GM10266 (cell line): ENCODE measurements at regions not wholly inside any gene's neighbourhood (a gene's known extent, or its start where the extent isn't known, plus 50 kb on each side); places are given as distances from the start of the nearest gene placed in this dataset.

Source experiments
- DNase-seq: peaks from one replicate; pipeline ENCODE4 v3.0.0; 2012; ENCODE audit errors: extremely low spot score
- CTCF ChIP-seq: IDR thresholded peaks from 2 replicates; pipeline ENCODE4 v1.5.1; 2012; ENCODE audit warnings: mild to moderate bottlenecking, low read depth; ENCODE audit not compliant: control insufficient read depth, insufficient read depth; ENCODE audit errors: missing control alignments

GRCh38 chr5:79853676-79854418 lies 137.2 kb downstream of the MTX3 start:
- DNase-seq: no peak
- TF ChIP-seq CTCF: no peak

DNA sequence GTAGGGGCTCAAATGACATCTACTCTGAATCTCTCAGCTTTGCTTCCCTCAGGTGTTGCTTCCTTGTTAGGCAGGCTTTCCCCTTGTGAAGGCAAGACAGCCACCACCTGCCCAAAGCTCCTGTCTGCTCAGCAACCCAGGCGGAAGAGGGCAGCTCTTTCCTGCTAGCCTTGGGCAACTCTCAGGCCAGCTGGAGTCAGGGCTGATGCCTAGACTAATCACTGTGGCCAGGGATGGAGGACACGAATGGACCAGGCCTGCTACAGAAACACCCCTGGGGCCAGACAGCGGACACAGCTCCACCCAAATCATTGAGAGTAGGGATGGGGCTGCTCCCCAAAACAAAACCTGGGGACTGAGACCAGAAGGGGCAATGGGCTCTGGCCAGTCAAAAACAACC lies 138.0 kb downstream of the MTX3 start:
- no peak for TF ChIP-seq CTCF
- DNase-seq: no peak

DNA sequence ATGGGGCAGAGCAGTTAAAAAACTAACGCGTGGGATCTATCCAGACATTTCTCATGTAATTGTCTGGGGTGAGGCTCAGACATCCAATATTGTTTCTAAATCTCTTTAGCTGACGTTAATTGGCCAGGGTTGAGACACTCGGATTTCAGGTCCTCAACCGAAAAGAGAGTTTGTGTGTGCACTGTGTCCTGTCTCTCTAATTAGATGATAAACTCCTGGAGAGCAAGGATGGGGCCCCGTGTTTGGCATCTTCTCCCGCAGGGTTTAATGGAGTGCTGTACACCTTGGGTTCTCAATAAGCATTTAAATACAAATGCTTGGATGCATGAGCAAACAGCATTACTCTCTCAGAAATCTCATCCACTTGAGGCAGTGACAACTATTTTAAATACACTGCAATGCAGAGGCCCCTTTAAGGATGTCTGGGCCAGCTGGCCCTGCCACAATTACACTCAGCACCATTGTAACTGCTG lies 139.6 kb downstream of the MTX3 start:
- no peak for DNase-seq
- no peak for TF ChIP-seq CTCF

GRCh38 chr5:79850941-79851340 lies 140.1 kb downstream of the MTX3 start:
- no peak for TF ChIP-seq CTCF
- DNase-seq: no peak

DNA sequence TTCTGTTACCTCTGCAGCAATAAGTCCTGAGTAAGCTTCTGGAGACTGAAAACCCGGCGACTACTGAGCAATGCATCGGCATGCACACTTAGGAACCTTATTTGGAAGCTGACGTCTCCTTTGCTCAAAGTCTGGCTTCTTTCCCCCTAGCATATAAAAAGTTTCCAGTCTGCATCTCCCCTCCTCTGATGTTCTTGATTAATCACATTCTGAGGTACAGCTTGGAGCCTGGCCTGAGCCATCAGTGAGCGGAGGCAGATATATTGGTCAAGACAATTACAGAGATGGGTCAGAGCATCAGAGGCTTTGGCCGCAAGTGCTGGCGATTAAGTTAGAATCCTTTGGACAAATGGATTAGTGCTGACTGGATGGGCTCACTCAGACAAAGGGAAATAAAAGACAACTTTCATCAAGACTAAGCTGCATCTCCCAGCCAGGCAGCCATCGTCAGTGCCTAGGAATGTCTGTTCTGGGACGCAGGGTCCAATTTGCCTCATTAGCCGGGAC lies 140.7 kb downstream of the MTX3 start:
- DNase-seq: no peak
- no peak for TF ChIP-seq CTCF

DNA sequence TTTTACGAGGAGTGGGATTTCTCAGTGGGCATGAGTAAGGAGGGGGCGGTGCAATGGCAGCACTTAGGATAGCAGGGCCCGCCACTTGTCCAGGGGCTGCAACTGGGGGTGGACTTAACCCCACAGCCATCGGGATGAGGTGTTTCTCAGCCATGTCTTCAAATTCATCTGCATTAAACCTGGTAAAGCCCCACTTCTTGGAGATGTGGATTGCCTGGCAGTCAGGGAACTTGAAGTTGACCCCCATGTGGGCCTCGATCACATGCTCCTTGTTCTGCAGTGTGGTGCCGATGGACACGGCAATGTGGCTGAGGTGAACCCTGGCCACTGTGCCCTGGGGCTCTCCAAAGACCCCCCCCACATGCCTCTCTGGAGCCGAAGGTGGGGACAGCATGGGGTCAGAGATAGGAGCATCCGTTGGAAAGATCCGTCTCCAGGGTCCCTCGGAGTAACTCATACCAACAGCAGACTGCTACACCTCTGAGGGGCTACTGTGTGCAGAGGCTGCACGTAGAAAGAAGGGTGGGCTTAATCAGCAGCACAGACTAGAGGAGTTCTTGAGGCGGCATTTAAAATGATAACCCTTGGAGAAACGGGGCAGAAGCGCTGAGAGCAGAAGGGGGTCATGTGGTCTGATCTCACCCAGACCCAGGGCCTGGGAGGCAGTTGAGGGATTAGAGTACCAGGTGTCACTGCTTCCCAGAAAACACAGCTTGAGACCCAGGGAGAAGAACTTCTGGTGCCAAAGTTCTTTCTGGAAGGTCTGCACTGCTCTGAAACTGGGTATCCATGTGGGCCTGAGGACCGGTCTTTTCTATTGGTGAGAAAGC lies 141.4 kb downstream of the MTX3 start:
- DNase-seq: no peak
- no peak for TF ChIP-seq CTCF
